GM23338 (cell line): ENCODE measurements at regions not wholly inside any gene's neighbourhood (a gene's known extent, or its start where the extent isn't known, plus 50 kb on each side); places are given as distances from the start of the nearest gene placed in this dataset.

Experiments
- ATAC-seq: fragments of 200-7000 bp; cut with Tn5 transposase; 3 replicates; pipeline ENCODE4 v1.9.1; 2020
- DNase-seq: peaks from one replicate; pipeline ENCODE4 v3.0.0-alpha.2; 2015; ENCODE audit warnings: low spot score
- H2AFZ ChIP-seq: fragments of 200-600 bp; sonication (generic); 2 replicates; pipeline ENCODE4 v1.8.0; 2016; ENCODE audit warnings: antibody characterized with exemption, mild to moderate bottlenecking, moderate library complexity
- H3F3A ChIP-seq: fragments of 200-600 bp; sonication (generic); replicated peaks from 2 replicates; pipeline ENCODE4 v1.8.0; 2017; ENCODE audit warnings: antibody characterized with exemption, mixed run types, low read depth
- H3K27ac ChIP-seq: fragments of 200-600 bp; sonication (generic); 2 replicates; pipeline ENCODE4 v1.6.1; 2016; ENCODE audit warnings: low read depth
- H3K27me3 ChIP-seq: fragments of 200-600 bp; sonication (generic); 2 replicates; pipeline ENCODE4 v1.8.0; 2016; ENCODE audit warnings: mild to moderate bottlenecking, mixed run types, moderate library complexity; ENCODE audit not compliant: insufficient read depth
- H3K36me3 ChIP-seq: fragments of 200-600 bp; sonication (generic); 2 replicates; pipeline ENCODE4 v1.8.0; 2016; ENCODE audit warnings: mild to moderate bottlenecking; ENCODE audit not compliant: insufficient read depth
- H3K4me1 ChIP-seq: fragments of 200-600 bp; sonication (generic); 2 replicates; pipeline ENCODE4 v1.8.0; 2016; ENCODE audit warnings: mild to moderate bottlenecking, moderate library complexity; ENCODE audit not compliant: insufficient read depth
- H3K4me2 ChIP-seq: fragments of 200-600 bp; sonication (generic); 2 replicates; pipeline ENCODE4 v1.7.1; 2017; ENCODE audit warnings: mixed run types
- H3K4me3 ChIP-seq: fragments of 200-600 bp; sonication (generic); 2 replicates; pipeline ENCODE4 v1.6.1; 2016; ENCODE audit warnings: mixed run types
- H3K79me2 ChIP-seq: fragments of 200-600 bp; sonication (generic); replicated peaks from 2 replicates; pipeline ENCODE4 v1.8.0; 2017; ENCODE audit warnings: mild to moderate bottlenecking; ENCODE audit not compliant: insufficient read depth
- H3K9me2 ChIP-seq: fragments of 200-600 bp; sonication (generic); 2 replicates; pipeline ENCODE4 v1.8.0; 2017; ENCODE audit not compliant: insufficient read depth
- H4K20me1 ChIP-seq: fragments of 200-600 bp; sonication (generic); replicated peaks from 2 replicates; pipeline ENCODE4 v1.8.0; 2017; ENCODE audit warnings: mild to moderate bottlenecking; ENCODE audit not compliant: insufficient read depth
- H3K27ac Mint-ChIP-seq: 2 replicates; pipeline ENCODE4 v1.8.0; 2020; ENCODE audit warnings: inconsistent platforms, mild to moderate bottlenecking, moderate library complexity, mixed read lengths
- H3K27me3 Mint-ChIP-seq: 3 replicates; pipeline ENCODE4 v1.8.0; 2022; ENCODE audit warnings: low read depth, mild to moderate bottlenecking, moderate library complexity, mixed read lengths, inconsistent platforms; ENCODE audit not compliant: insufficient read depth, poor library complexity
- H3K36me3 Mint-ChIP-seq: 3 replicates; pipeline ENCODE4 v1.8.0; 2021; ENCODE audit warnings: low read depth, mild to moderate bottlenecking, inconsistent platforms, moderate library complexity, mixed read lengths
- H3K4me1 Mint-ChIP-seq: 3 replicates; pipeline ENCODE4 v1.8.0; 2020; ENCODE audit warnings: mild to moderate bottlenecking, inconsistent platforms, mixed read lengths
- H3K4me3 Mint-ChIP-seq: 3 replicates; pipeline ENCODE4 v1.8.0; 2021; ENCODE audit warnings: moderate library complexity, mild to moderate bottlenecking, inconsistent platforms, mixed read lengths
- H3K9me3 Mint-ChIP-seq: 3 replicates; pipeline ENCODE4 v1.8.0; 2020; ENCODE audit warnings: moderate library complexity, mild to moderate bottlenecking, inconsistent platforms, mixed read lengths
- CREB1 ChIP-seq: fragments of 250-450 bp; sonication (Bioruptor Pico); IDR thresholded peaks from 2 replicates; pipeline ENCODE4 v1.5.0; 2020; ENCODE audit warnings: low read depth, mild to moderate bottlenecking, moderate library complexity
- CTCF ChIP-seq, 2 experiments: fragments of 200-600 bp in 1 of 2; sonication (generic) in 1 of 2; conservative IDR thresholded peaks; 2 replicates each; pipeline versions ENCODE4 v1.5.1 to v1.6.1; 2016 to 2017; ENCODE audit warnings: antibody characterized with exemption in 2 of 2, low read depth in 2 of 2, mild to moderate bottlenecking in 2 of 2, moderate library complexity in 1 of 2
- EZH2phosphoT487 ChIP-seq: fragments of 200-600 bp; sonication (generic); IDR thresholded peaks from one replicate; pipeline ENCODE4 v1.8.1; 2018; ENCODE audit warnings: antibody characterized with exemption; ENCODE audit not compliant: unreplicated experiment
- NANOG ChIP-seq: IDR thresholded peaks from 2 replicates; pipeline ENCODE4 v1.6.1; 2016; ENCODE audit warnings: antibody characterized with exemption, borderline replicate concordance
- POLR2AphosphoS5 ChIP-seq: IDR thresholded peaks from 2 replicates; pipeline ENCODE4 v1.6.1; 2016; ENCODE audit warnings: antibody characterized with exemption, low read depth
- STAT1 ChIP-seq: IDR thresholded peaks from one replicate; pipeline ENCODE4 v1.6.1; 2016; ENCODE audit warnings: antibody characterized with exemption; ENCODE audit not compliant: unreplicated experiment
- ZNF114 ChIP-seq: fragments of 250-450 bp; sonication (Bioruptor Pico); IDR thresholded peaks from 2 replicates; pipeline ENCODE4 v1.5.0; 2020; ENCODE audit warnings: mild to moderate bottlenecking, moderate library complexity
- ZNF331 ChIP-seq: fragments of 250-450 bp; sonication (Bioruptor Pico); IDR thresholded peaks from 2 replicates; pipeline ENCODE4 v1.5.0; 2020; ENCODE audit warnings: low read depth, mild to moderate bottlenecking, moderate library complexity

DNA sequence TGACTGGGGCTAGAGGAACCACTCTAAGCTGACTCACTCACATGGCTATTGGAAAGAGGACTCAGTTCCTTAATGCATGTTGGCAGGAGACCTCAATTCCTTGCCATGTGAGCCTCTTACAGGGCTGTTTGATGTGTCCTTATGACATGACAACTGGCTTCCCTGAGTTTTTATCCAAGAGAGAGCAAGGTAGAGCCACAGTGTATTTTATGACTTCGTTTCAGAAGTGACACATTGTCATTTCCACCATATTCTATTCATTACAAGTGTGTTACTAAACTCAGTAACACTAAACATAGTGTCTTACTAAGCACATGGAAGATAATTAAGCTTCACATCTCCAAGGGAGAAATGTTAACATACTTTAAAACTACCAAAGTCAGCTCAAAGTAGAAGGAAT lies 98.2 kb downstream of the ZNF777 start:
- Mint-ChIP-seq H3K9me3 (peaks cover 16% of the 10 kb centered on the region), H3K36me3 (peaks cover 4% of the 10 kb centered on the region; the same call in 1 of the 3 replicates), H3K4me3 (no peak overlapping the region), H3K27me3 (peaks cover 4% of the 10 kb centered on the region), H3K27ac (no peak overlapping the region), H3K4me1 (no peaks in the 10 kb centered on the region; the same call in 2 of the 3 replicates)
- Histone ChIP-seq H3K27me3 (no peaks in the 10 kb centered on the region), H3K79me2 (no peaks in the 10 kb centered on the region), H3K4me3 (no peak overlapping the region), H3K4me1 (no peaks in the 10 kb centered on the region), H3K27ac (no peak overlapping the region), H3K36me3 (no peaks in the 10 kb centered on the region), H3F3A (no peaks in the 10 kb centered on the region), H2AFZ (no peak overlapping the region), H4K20me1 (no peaks in the 10 kb centered on the region), H3K4me2 (no peak overlapping the region), H3K9me2 (peaks cover 8% of the 10 kb centered on the region; the same call in 1 of the 2 replicates)
- ATAC-seq (no peak), DNase-seq (no peak)
- TF ChIP-seq STAT1, result no peak
- TF ChIP-seq CREB1 (CRISPR knock-in tag), result no peak
- no peak for TF ChIP-seq EZH2phosphoT487
- TF ChIP-seq POLR2AphosphoS5, result no peak
- TF ChIP-seq CTCF (conservative IDR thresholded peaks at IDR 0.05; ENCODE audit: low read depth in 2 of 2), result no peak

DNA sequence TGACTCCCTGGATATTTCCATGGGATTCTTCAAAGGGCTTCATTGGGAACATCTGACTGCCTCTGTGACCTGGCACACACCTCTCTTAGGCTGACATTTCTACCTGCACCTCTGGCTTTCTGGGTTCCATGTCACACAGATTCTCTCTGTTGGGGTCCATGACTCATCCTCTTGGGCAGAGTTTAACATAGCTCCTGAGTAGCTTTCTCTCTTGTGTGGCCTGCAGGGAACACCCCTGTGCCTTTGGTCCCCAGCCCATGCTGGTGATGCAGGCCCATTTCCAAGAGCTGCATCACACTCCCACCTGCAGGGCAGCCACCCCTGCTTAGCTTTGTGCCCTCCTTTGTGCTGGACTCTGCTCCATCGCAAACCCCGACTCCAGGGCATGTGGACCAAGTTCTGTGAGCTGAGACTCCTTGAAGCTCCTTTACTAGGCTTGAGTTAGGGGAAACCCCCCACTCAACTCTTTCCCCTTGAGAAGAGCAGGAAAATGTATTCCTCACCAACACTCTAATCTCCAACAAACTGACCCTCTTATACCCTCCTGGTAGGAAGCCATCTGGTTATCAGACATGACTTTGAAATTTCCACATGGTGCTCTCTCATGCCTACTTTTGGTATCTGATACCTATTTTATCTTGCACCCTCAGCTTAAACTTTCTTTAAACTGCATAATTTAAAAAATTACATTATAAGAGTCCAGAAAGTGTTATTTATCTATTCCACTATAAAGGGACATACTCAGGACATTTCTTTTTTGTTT lies 93.3 kb downstream of the ZNF777 start:
- Histone ChIP-seq H3K79me2 (no peaks in the 10 kb centered on the region), H3K9me2 (peaks cover 11% of the 10 kb centered on the region; the same call in 1 of the 2 replicates), H3K4me3 (no peak overlapping the region), H3K27me3 (no peaks in the 10 kb centered on the region), H4K20me1 (no peaks in the 10 kb centered on the region), H3K4me2 (no peak overlapping the region), H3K27ac (no peak overlapping the region), H3F3A (no peaks in the 10 kb centered on the region), H3K4me1 (no peaks in the 10 kb centered on the region), H3K36me3 (no peaks in the 10 kb centered on the region), H2AFZ (no peak overlapping the region; the same call in 1 of the 2 replicates)
- ATAC-seq (no peak; the same call in 2 of the 3 replicates), DNase-seq (no peak)
- TF ChIP-seq ZNF331 (CRISPR knock-in tag) (no peak), NANOG (no peak), ZNF114 (CRISPR knock-in tag) (no peak), STAT1 (no peak), CTCF (conservative IDR thresholded peaks at IDR 0.05; ENCODE audit: low read depth in 2 of 2) (no peak), EZH2phosphoT487 (no peak)
- Mint-ChIP-seq H3K36me3 (peaks cover 4% of the 10 kb centered on the region; the same call in 2 of the 3 replicates), H3K9me3 (peaks cover 20% of the 10 kb centered on the region), H3K4me3 (no peak overlapping the region), H3K4me1 (no peaks in the 10 kb centered on the region; the same call in 2 of the 3 replicates), H3K27ac (no peak overlapping the region), H3K27me3 (peaks cover 4% of the 10 kb centered on the region)
